ENCODE measurements at regions not wholly inside any gene's neighbourhood (a gene's known extent, or its start where the extent isn't known, plus 50 kb on each side); places are given as distances from the start of the nearest gene placed in this dataset.
"Not testable (repeated sequence)": the region's sequence is repeated elsewhere in the genome, so short reads cannot be mapped to it uniquely, and the experiment has no call there.

DNA sequence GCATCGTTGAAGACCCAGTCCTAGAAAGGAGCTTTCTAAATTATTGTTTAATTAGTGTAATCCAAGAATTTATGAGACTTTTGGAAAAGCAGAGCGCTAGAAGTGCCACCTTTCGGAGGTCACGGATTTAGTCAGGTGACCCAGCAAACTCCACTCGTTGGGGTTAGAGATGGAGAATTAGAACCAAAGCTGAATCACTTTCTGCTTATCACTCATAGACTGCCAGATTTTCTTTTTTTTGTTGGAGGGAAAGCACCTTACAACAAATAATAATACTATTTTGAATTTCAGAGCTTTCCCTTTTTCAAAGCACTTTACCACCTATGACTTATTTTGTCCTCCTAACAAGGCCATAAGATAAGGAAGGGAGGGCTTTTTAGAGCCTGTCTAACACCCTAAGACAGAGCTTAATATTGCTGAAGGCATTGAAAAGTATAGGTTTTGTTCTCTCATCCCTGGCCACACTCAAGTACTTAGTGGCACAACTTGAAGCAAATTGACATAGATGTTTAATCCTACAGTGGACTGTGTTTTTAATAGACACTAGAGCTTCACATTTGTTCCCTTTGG, 223.2 kb upstream of the PLGLB2 start:
- DNase-seq = not testable (repeated sequence)

DNA sequence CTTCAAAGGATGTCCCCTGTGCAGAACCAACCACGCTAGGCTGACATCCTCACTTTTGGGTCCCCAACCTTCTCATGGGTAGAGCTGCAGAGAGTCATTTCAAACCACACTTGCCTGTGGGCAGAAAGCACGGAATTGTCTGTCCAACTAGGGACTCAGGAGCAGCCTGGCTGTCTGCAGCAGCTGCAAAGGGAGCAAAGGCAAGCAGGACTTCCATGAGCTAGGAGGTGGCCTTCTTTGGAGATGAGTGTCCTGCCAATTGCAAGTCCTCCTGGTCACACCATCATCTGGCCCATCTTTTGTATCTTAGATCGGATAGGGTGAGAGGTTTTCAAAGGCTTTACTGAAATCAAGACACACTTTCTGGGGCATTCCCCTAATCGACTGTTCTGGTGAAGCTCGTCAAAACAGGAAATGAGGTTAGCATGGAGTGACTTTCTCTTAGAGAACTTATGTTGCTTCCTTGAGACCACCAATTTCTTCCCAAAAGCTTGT, 222.3 kb upstream of the PLGLB2 start:
- not testable (repeated sequence) for DNase-seq

DNA sequence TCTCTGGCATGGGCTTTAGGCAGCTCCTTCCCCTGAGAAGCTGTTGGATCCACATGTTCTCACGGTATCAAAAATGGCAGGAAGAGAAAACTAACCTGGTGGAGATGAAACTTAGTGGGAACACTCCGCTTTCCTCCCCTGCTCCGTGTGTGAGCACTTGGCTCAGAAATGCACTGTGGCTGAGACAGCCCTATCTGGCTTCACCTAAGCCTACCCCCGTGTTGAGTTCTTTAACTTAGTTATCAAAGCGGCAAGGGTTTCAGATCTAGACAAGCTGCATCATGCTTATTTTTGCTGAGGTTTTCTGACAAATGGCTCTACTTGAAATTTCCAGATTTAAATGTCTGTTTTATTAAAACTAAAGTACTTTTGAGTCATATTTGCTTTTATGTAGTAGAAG, 221.6 kb upstream of the PLGLB2 start:
- not testable (repeated sequence) for DNase-seq

DNA sequence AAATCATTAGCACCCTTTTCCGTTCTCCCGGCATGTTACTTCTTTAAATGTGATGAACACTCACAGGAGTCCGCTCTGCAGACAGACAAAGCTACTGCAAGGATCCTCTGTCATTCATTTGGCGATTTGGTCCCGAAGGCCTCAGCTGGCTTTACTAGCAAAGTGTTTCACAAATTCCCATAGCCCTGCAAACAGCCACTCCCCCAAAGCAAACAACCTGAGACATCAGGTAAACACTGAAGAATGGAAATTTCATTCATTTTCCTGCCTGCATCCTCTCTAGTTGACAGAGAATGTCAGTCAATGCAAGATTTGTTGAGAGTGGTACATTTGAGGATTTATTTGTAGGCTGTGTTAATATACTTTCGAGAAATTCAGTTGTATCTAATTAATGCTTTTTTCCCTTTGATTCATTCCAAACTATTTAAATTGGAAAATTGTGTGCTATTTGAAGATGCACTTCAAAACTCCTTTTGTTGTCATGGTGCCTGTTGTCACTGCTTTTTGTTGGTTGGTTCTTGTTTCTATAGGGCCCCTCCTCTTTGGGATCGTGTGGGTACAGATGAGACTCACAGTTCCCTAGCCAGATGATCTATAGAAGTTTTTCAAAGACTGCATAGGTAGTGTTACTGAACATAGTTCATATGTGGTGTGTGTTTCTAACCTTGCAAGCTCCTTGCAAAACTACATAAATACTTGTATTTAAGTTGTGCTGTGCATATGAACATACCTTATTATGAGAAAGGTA, 215.7 kb upstream of the PLGLB2 start:
- peak; percentile 68 for DNase-seq

DNA sequence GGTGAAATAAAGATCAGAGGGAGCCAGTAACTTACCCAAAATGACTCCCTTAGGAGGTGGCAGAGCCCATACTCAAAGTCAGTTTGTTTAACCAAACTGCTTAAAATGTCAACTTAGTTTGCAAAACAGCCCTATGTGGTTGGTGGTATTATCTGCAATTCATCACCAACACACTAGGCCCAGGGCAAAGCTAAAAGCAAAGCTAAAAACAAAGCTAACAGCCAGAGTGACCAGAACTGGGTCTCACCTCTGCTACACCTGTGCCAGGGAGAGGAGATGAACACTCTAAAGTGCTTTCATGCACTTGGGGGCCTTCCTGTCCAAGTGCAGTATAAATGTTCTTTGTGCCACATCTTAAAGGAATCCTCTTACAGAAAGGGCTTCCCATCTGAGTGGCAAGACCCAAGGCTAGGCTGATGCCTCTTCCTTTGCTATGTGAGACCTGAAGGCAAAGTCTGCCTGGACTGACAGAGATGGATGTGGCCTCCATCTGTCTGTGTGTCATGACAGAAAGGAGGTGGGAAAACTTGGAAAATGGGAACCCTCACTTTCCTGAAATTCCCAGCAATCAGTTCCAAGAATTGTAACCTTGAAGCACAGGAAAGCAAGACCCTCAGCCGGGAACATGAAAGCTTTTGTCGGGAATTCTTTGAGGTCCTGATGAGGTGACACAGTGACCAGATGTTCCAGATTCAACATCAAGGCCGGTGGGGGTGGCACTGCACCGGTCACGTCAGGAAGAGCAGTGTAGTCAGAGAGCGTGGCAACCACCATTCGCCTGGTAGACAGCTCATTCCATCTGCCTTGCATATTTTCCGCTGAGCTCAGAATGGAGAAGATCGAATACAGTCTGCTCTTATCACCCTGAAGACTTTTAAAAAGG, 214.3 kb upstream of the PLGLB2 start:
- DNase-seq = peak; percentile 37

DNA sequence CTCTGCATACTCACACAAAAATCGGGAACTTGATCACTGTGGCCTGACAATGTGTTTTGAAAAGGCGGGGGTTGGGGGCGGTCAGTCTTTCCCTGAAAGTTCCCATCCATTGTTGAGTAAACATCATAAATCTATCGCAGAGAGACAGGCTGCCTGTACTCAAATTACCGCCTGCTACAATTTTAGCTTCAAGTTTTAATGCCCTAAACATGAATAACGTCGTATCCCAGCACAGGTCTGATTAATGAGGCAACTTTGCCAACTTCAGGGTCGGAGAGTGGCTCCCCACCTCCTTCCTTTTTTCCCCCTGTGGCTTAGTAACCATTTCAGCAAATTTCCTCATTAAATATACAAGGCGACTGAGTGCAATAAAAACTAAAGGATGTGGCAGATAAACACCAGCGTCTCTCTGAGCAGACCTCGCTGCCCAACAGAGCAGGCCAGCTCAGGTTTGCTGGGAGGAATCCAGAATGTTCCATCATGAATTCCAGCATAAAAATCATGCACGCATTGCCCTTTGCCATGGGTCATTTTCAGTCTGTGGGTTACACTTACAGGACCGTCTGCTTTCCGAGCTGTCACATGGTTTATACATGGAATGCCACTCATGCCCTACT, 213.5 kb upstream of the PLGLB2 start:
- not testable (repeated sequence) for DNase-seq

DNA sequence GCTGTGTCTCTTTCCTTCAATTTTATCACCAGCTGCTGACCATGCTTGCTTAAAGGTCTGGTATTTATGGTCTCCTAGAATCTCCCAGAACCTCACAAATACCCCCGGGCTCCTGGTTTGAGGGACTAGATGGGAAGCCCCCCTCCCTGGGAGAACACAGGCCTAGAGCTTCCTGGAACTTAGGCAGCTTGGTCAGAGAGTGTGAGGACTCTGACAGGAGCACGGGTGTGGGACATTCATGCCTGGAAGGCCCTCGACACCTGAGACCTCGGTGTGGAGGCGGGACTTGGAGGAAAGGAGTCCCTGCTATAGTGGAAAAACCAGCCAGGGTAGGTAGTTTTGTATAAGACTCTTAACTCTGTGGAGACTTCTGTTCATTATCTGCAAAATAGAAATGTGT, 211.5 kb upstream of the PLGLB2 start:
- DNase-seq = not testable (repeated sequence)

DNA sequence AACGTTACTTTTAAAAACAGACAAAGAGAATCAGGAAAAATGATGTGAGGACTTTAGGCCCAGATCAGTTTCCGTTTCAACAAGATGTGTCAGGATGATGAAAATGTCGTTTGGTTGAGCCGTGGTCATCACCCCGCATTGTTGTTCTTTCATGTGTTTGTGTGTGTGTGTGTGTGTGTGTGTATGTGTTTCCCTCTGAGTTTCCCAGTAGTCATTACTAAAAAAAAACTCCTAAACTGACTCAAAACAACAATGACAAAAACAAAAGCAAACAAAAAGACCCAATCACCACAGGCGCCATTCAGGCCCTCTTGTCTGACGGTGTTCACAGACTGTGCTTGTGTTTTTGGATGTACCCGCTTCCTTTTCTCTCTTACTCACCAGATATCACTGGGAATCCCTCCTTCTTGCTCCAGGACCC, 210.6 kb upstream of the PLGLB2 start:
- DNase-seq = not testable (repeated sequence)

DNA sequence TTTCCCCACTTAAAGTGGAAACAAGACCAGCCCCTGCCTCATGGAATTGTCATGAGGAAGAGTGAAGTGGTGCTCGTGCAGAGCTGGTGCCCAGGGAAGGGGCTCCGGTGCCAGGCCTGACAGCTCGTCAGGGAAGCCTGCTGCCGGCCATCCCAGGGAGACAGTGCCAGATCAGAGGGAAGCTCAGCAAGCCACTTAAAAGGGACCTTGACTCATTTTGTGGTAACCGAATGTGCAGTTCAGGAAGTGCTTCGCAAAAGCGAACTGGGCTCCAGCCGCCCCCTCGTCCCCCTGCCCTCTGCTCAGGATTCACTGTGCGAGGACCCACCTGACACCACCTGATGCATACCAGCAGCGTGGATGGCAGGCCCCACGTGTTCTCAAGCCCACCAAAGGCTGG, 209.6 kb upstream of the PLGLB2 start:
- DNase-seq = not testable (repeated sequence)

DNA sequence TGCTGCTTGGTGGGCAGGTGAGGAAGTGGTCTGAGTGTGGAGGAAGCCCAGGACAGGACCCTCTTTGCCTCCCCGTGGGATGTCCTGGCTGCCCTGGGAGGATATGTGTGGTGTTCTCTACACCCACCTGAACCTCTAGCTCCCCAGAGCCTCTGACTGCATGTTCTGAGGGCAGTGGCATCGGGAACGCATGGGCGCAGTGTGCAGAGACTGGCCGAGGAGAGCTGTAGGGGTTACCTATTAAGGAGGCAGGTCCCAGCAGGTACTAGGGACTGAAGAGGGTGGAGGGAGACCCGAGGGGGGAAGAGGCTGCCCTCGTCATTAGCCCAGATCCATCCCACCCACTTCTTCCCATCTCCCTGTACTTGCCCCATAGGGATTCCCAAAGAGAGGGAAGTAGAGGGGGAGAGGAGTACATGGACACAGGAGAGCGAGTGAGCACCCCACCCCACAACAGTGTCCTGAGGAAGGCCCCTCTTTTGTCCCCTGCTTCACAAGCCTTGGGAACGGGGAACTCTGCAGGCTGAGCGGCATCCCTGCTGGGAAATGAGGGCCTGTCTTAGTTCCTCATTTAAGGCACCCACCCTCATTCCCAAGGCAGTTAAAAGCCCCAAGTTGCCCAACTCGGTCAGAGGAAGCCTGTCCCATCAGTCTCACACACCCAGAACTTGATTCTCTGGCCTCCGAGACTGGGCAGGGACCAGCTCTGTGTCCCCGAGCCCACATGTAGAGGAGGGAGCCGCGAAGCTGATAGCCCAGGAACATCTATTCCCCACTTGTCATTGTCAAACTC, 208.5 kb upstream of the PLGLB2 start:
- not testable (repeated sequence) for DNase-seq

DNA sequence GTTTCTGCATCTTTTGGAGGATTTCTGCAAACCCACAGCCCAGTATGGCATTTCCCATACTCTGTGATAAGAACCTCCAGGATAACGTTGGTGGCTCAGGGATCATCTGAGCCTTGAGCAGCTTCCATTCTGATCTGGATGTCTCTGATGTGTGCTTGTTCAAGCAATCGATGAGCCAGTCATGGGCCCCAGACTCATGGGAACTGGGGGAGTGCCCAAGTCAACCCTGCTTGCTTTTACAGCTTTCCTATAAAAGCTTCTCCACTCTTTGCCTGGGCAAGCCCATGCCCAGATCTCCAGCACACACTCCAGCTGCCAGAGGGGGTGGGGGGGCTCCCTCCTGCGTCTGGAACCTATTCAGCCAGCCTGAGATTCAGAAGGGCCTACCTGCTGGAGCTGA, 207.6 kb upstream of the PLGLB2 start:
- peak; percentile 25 for DNase-seq

DNA sequence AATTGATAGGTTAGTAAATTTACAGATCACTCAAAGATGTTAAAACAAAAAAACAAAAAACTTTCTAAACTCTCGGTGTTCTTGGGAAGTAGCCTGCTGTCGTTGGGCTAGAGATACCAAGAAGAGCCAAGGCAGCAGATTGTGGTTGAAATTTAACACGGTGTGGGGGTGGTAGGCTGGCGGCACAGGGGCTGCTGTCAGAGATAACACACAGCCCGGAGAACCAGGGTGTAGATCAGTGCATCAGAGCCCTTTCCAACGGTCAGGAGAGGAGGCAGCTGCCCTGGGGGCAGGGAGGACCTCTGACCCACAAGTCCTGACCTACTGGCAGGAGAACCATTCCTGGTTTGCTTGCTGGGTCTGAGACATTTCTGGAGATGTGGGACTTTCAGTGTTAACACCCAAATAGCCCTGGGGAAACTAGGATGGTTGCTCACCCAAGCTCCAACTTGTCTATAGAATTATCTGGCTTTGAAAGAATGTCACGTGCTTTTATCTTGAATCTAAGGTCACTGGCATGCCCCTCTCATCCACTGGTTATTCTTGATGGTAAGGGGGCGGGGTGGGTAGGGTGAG, 205.2 kb upstream of the PLGLB2 start:
- DNase-seq = peak; percentile 95

DNA sequence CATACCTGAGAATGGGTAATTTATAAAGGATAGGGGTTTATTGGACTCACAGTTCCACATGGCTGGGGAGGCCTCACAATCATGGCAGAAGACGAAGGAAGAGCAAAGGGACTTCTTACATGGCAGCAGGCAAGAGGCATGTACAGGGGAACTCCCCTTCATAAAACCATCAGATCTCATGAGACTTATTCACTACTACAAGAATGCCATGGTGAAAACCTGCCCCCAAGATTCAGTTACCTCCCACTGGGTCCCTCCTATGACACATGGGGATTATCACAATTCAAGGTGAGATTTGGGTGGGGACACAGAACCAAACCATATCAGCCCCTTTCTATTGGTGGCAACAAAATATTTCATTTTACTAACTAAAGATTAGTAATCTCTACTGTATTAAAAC, 204.1 kb upstream of the PLGLB2 start:
- DNase-seq = not testable (repeated sequence)

DNA sequence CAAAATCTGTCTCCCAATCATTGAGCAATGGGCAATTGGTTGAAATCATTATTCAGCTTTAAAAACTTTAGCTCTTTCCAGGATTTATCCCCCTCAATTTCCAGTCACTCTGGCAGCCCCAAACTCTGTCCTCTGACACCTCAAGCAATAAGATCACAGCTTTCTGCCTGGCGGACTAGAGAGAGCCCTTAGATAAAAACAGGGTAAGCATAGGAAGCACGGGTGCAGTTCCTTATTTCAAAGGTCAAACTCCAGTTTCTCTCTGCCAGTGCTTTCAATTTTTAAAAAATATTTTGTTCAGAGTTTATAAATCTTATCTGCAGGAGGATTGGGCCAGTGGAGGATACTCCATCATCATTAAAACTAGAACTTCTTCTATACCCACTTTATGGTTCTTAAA, 200.8 kb upstream of the PLGLB2 start:
- not testable (repeated sequence) for DNase-seq

DNA sequence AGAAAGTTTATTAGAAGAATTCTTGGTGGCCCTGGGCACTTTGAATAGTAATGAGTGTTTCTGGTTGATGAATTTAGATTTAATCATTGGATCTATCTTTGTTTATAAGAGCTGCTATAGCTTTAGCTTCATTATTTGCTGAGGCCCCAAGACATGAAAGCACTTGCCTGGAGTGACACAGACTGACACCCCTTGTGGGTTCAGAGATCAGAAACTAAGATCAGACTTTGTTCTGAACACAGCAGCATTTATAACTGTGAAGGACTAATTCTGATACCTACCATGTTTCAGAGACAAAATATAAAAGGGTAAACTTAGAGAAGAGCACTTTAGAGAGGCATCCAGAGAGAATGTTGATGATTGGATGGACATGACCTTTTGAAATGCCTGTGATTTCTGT, 199.9 kb upstream of the PLGLB2 start:
- DNase-seq = not testable (repeated sequence)

DNA sequence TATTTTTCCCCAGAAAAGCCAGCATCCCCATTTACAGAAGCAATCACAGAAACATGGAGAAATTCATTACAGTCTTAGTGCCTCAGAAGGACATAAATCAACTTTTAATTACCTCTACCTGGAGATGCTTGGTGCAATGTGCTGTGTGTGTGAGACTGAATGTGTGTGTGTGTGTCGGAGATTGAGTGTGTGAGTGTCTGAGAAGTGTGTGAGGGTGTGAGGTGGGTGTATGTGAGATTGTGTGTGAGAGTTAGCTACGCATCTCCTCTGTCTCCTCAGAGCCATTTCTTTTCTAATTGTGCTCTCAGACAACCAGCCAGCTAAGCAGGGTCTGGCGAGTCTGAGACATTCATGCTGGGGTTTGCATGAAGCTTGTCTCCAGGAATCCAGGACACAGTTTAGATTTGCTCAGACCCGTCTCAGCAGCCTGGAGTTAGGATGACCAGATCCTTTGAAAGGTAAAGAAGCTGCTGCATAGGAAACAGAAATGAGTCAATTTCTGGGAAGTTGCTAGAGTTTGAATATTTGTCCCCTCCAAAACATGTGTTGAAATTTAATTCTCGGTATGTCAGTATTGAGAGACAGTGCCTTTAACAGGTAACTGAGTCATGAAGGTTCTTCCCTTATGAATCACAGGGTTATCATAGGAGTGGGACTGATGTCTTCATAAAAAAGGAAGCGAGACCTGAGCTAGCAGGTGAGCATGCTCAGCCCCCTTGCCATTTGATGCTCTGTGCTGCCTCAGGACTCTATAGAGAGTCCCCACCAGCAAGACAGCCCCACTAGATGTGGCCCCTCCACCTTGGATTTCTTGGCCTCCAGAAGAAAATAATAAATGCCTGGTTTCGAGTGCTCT, 199.0 kb upstream of the PLGLB2 start:
- DNase-seq = not testable (repeated sequence)

DNA sequence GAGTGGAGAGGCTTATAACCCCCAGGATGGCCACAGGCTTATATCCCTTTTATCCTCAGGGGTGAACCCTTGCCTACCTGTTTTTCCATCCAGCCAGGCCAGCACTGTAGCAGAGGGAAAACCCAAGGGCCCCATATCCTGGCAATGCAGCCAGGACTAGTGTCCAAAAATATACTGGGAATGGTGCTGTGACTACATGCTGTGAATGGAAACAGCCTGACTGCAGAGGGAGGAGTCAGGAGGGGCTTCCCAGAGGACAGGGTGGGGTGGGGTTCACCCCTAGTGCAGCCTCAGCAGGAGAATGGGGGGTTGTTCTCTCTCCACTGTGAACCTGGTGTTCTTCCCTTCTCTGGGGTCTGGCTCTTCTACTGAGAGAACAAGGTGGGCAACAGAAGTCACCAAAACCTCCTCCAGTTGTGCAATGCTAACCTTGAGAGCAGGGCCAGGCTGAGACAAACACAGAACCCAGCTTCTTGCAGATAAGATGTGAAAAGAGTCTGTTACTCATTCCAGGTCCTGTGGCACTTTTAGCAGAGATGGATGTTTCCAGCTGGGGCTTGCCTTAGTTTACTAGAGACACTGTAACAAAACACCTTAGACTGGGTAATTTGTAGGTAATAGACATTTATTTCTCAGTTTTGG, 198.2 kb upstream of the PLGLB2 start:
- not testable (repeated sequence) for DNase-seq

DNA sequence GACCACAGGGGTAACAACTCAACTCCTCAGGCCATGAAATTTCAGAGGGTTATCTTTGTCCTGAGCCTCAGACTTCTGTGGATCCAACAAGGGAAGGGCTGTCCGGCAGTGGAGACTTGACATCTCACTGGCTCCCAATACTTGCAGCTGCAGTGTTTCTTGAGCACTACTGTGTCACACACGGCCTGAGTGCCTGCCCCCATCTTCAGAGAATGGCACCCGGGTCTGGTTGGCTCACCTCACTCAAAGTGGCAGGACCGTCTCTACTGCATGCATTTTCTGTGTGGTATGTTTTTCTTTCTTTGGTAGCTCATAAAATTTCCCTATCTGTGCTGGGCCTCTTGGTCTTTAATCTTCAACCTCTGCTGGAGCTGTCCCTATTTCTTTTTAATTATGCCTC, 193.2 kb upstream of the PLGLB2 start:
- DNase-seq = not testable (repeated sequence)

DNA sequence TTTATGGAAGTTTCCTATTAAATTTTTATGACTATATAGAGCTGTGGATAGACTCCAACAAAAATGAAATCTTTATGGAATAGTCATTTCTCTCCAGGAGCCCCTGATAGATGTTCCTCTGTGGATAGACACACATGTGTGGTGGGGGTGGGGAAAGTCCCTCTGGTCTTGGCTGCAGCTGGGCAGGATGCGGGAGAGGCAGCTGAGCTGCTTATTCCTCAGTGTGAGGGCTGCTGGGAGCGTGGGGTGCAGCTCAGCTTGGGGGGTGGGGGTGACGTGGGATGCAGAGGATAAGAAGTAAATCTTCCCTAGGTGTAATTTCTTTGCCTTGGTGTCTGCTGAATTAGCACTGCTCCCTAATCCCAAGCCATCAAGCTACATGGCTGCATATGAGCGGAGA, 192.8 kb upstream of the PLGLB2 start:
- DNase-seq = not testable (repeated sequence)

DNA sequence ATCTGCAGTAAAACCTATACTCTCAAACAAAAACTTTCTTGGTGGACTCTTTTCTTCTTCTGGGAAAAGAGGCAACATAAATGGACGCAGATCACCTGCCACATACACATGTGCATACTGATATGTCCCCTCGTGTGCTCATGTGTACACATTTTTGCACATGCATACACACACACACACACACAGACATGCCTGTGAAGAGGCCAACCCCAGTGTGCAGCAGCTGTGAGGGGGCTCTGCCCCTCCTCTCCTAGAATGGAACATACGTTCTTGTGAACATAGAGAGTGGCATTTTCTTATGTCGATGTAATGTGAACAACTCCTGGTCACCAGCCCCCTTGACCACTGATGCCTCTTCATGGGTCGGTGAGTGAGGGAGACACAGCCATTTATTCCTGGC, 188.9 kb upstream of the PLGLB2 start:
- not testable (repeated sequence) for DNase-seq

Data from hematopoietic multipotent progenitor cell treated with erythropoietin and hydrocortisone succinate and interleukin-3 and kit ligand, for 6 days (in vitro differentiated cells).